Thyroid gland (tissue), 4 donors: ENCODE measurements at regions not wholly inside any gene's neighbourhood (a gene's known extent, or its start where the extent isn't known, plus 50 kb on each side); places are given as distances from the start of the nearest gene placed in this dataset.

ENCODE experiments used
- POLR2A ChIP-seq, 2 donors: fragments of 450-650 bp; IDR thresholded peaks; one replicate each; pipeline ENCODE4 v1.6.1; 2017; ENCODE audit warnings: antibody characterized with exemption in 2 of 2, mild to moderate bottlenecking in 2 of 2, moderate library complexity in 1 of 2
- TF ChIP-seq, protein P1 (sequence below), 6 experiments: fragments of 200-600 bp in 3 of 6; fragments of 450-650 bp in 3 of 6; sonication (generic) in 3 of 6; IDR thresholded peaks; one replicate each; pipeline ENCODE4 v1.5.1; 2016 to 2019; ENCODE audit warnings: antibody characterized with exemption in 6 of 6, mild to moderate bottlenecking in 2 of 6, inconsistent platforms in 1 of 6, moderate library complexity in 1 of 6

DNA sequence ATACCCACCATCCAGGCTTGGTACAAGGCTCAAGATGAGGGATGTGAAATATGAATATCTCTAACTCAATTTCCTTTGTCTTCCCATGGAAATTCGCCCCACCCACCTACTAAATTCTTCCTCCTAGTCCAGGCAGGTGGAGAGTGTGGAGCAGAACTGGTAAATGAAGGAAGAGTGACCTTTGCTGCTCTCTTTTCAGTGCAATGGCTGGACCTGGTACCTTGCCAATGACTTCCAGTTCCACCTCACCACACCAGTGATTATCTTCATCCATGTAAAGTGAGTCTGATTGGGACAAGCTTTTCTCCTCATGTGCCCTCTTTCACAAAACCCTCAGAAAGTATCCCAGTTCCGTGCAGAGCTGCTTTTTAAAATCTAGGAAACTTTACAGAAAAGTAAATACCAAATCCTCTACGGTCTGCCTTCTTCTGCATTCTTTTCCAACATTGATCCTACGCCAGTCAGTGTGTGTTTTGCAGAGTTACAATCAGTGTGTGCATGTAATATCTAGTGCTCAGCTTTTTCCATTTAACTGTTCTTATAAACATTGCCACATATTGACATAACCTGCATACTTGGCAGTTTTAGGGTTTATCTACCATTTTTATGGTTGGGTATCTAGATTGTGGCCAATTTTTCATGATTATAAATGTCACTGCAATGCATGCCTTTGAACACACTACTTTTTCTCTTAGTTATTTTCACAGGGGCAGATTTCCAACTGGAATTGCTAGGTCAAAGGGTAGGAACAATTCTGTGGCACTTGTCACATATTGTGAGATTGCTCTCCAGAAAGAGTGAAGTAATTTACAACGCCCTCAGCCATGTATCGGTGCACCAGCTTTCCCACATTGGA lies 86.5 kb upstream of the SEC11C start:
- TF ChIP-seq, protein P1, sequence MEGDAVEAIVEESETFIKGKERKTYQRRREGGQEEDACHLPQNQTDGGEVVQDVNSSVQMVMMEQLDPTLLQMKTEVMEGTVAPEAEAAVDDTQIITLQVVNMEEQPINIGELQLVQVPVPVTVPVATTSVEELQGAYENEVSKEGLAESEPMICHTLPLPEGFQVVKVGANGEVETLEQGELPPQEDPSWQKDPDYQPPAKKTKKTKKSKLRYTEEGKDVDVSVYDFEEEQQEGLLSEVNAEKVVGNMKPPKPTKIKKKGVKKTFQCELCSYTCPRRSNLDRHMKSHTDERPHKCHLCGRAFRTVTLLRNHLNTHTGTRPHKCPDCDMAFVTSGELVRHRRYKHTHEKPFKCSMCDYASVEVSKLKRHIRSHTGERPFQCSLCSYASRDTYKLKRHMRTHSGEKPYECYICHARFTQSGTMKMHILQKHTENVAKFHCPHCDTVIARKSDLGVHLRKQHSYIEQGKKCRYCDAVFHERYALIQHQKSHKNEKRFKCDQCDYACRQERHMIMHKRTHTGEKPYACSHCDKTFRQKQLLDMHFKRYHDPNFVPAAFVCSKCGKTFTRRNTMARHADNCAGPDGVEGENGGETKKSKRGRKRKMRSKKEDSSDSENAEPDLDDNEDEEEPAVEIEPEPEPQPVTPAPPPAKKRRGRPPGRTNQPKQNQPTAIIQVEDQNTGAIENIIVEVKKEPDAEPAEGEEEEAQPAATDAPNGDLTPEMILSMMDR (IDR thresholded peaks at IDR 0.05), result no peak
- no peak for TF ChIP-seq POLR2A (IDR thresholded peaks at IDR 0.05)
